HEK293 (cell line): ENCODE measurements at regions not wholly inside any gene's neighbourhood (a gene's known extent, or its start where the extent isn't known, plus 50 kb on each side); places are given as distances from the start of the nearest gene placed in this dataset.

ENCODE experiments used
- CTCF ChIA-PET: fragments of 350-600 bp; formaldehyde crosslinking; extraction: SDS; loops from one replicate; lab custom pipeline; 2021; ENCODE audit warnings: antibody characterized with exemption; lab: Yijun Ruan, JAX
- POLR2A ChIA-PET: fragments of 300-600 bp; formaldehyde crosslinking; extraction: SDS; loops from one replicate; lab custom pipeline; 2020; ENCODE audit warnings: antibody characterized with exemption, inconsistent platforms; lab: Yijun Ruan, JAX
- H3K27ac ChIP-seq: fragments of 200-500 bp; sonication (Bioruptor generic); 2 replicates; pipeline ENCODE4 v1.5.1; 2014; ENCODE audit warnings: low read depth, low read length, control low read depth, inconsistent platforms; ENCODE audit errors: extremely low read depth
- H3K36me3 ChIP-seq, 2 experiments: fragments of 200-500 bp in 1 of 2; sonication (Bioruptor generic) in 1 of 2; 1 replicate in 1 of 2; 2 replicates in 1 of 2; pipeline ENCODE4 v1.5.1; 2014 to 2017; ENCODE audit warnings: inconsistent platforms in 2 of 2, low read length in 2 of 2; ENCODE audit not compliant: control insufficient read depth in 2 of 2, insufficient read depth in 1 of 2
- H3K4me1 ChIP-seq: fragments of 200-500 bp; sonication (Bioruptor generic); 2 replicates; pipeline ENCODE4 v1.5.1; 2014; ENCODE audit warnings: mild to moderate bottlenecking, low read length, inconsistent platforms; ENCODE audit not compliant: control insufficient read depth, insufficient read depth
- H3K4me3 ChIP-seq: 2 replicates; pipeline ENCODE4 v1.5.1; 2011; ENCODE audit warnings: low read depth, mild to moderate bottlenecking, control low read depth, low read length, moderate library complexity
- H3K9me3 ChIP-seq: fragments of 200-500 bp; sonication (Bioruptor generic); 2 replicates; pipeline ENCODE4 v1.5.1; 2014; ENCODE audit warnings: low read depth, low read length, inconsistent platforms; ENCODE audit not compliant: control insufficient read depth, insufficient read depth
- GLIS2 ChIP-seq: fragments of 450-650 bp; formaldehyde crosslinking; IDR thresholded peaks from 2 replicates; pipeline ENCODE4 v1.5.1; 2016; ENCODE audit warnings: missing biosample characterization, missing genetic modification characterization
- HOXA7 ChIP-seq: sonication (generic); formaldehyde crosslinking; IDR thresholded peaks from 2 replicates; pipeline ENCODE4 v1.8.1; 2022; ENCODE audit warnings: missing genetic modification reagents, borderline replicate concordance
- HOXC10 ChIP-seq: sonication (generic); formaldehyde crosslinking; IDR thresholded peaks from 2 replicates; pipeline ENCODE4 v1.8.1; 2023; ENCODE audit warnings: mild to moderate bottlenecking, missing genetic modification reagents
- KLF16 ChIP-seq: fragments of 450-650 bp; formaldehyde crosslinking; IDR thresholded peaks from 2 replicates; pipeline ENCODE4 v1.5.1; 2017; ENCODE audit warnings: missing biosample characterization, missing genetic modification characterization
- MEIS1 ChIP-seq: sonication (generic); formaldehyde crosslinking; IDR thresholded peaks from 2 replicates; pipeline ENCODE4 v1.8.1; 2022; ENCODE audit warnings: missing genetic modification reagents, mild to moderate bottlenecking, borderline replicate concordance
- SP3 ChIP-seq: fragments of 450-650 bp; formaldehyde crosslinking; IDR thresholded peaks from 2 replicates; pipeline ENCODE4 v1.5.1; 2016; ENCODE audit warnings: missing biosample characterization, missing genetic modification characterization
- ZBTB20 ChIP-seq: fragments of 450-650 bp; formaldehyde crosslinking; IDR thresholded peaks from 2 replicates; pipeline ENCODE4 v1.5.1; 2016; ENCODE audit warnings: missing biosample characterization, missing genetic modification characterization
- ZBTB7A ChIP-seq: fragments of 450-650 bp; formaldehyde crosslinking; IDR thresholded peaks from 2 replicates; pipeline ENCODE4 v1.5.1; 2016; ENCODE audit warnings: low read depth, missing biosample characterization, missing genetic modification characterization
- ZNF132 ChIP-seq: fragments of 450-650 bp; formaldehyde crosslinking; IDR thresholded peaks from 2 replicates; pipeline ENCODE4 v1.5.1; 2017; ENCODE audit warnings: missing biosample characterization, missing genetic modification characterization, borderline replicate concordance
- ZNF19 ChIP-seq: fragments of 450-650 bp; formaldehyde crosslinking; IDR thresholded peaks from 2 replicates; pipeline ENCODE4; 2016; ENCODE audit warnings: missing biosample characterization, missing genetic modification characterization, low read depth
- ZNF2 ChIP-seq: fragments of 450-650 bp; formaldehyde crosslinking; IDR thresholded peaks from 2 replicates; pipeline ENCODE4 v1.5.1; 2016; ENCODE audit warnings: missing biosample characterization, missing genetic modification characterization
- ZNF239 ChIP-seq: fragments of 450-650 bp; formaldehyde crosslinking; IDR thresholded peaks from 2 replicates; pipeline ENCODE4 v1.5.1; 2016; ENCODE audit warnings: missing biosample characterization, missing genetic modification characterization
- ZNF311 ChIP-seq: fragments of 450-650 bp; formaldehyde crosslinking; IDR thresholded peaks from 2 replicates; pipeline ENCODE4 v1.5.1; 2017; ENCODE audit warnings: missing biosample characterization, missing genetic modification characterization, borderline replicate concordance
- ZNF335 ChIP-seq: fragments of 450-650 bp; formaldehyde crosslinking; conservative IDR thresholded peaks from 2 replicates; pipeline ENCODE4 v1.5.1; 2016; ENCODE audit warnings: missing biosample characterization, missing genetic modification characterization
- ZNF394 ChIP-seq: fragments of 450-650 bp; formaldehyde crosslinking; IDR thresholded peaks from 2 replicates; pipeline ENCODE4 v1.5.1; 2016; ENCODE audit warnings: missing biosample characterization, missing genetic modification characterization, mild to moderate bottlenecking, moderate library complexity, borderline replicate concordance
- ZNF544 ChIP-seq: fragments of 450-650 bp; formaldehyde crosslinking; IDR thresholded peaks from 2 replicates; pipeline ENCODE4 v1.5.0; 2017; ENCODE audit warnings: missing biosample characterization, missing genetic modification characterization
- ZNF549 ChIP-seq: fragments of 450-650 bp; IDR thresholded peaks from 2 replicates; pipeline ENCODE4 v1.5.1; 2018; ENCODE audit warnings: missing biosample characterization, missing genetic modification characterization, mild to moderate bottlenecking, inconsistent platforms, moderate library complexity
- ZNF571 ChIP-seq: fragments of 450-650 bp; formaldehyde crosslinking; IDR thresholded peaks from 2 replicates; pipeline ENCODE4 v1.5.0; 2017; ENCODE audit warnings: missing biosample characterization, missing genetic modification characterization
- ZNF701 ChIP-seq: fragments of 450-650 bp; formaldehyde crosslinking; IDR thresholded peaks from 2 replicates; pipeline ENCODE4 v1.5.1; 2016; ENCODE audit warnings: missing biosample characterization, missing genetic modification characterization
- TF ChIP-seq, protein P1 (sequence below): sonication (generic); formaldehyde crosslinking; IDR thresholded peaks from 2 replicates; pipeline ENCODE4 v1.8.1; 2022; ENCODE audit warnings: mild to moderate bottlenecking, moderate library complexity, missing genetic modification reagents
- TF ChIP-seq, protein P2 (sequence below): fragments of 450-650 bp; formaldehyde crosslinking; IDR thresholded peaks from 2 replicates; pipeline ENCODE4 v1.5.1; 2017; ENCODE audit warnings: missing biosample characterization, missing genetic modification characterization
- TF ChIP-seq, protein P3 (sequence below): fragments of 450-650 bp; formaldehyde crosslinking; conservative IDR thresholded peaks from 2 replicates; pipeline ENCODE4 v1.5.1; 2016; ENCODE audit warnings: low read depth, missing biosample characterization, missing genetic modification characterization
- TF ChIP-seq, protein P4 (sequence below): fragments of 450-650 bp; formaldehyde crosslinking; IDR thresholded peaks from 2 replicates; pipeline ENCODE4 v1.5.1; 2017; ENCODE audit warnings: missing biosample characterization, mild to moderate bottlenecking, missing genetic modification characterization, moderate library complexity
- TF ChIP-seq, protein P5 (sequence below): fragments of 450-650 bp; formaldehyde crosslinking; optimal IDR thresholded peaks from 2 replicates; pipeline ENCODE3; 2016; ENCODE audit warnings: missing biosample characterization, mild to moderate bottlenecking, missing genetic modification characterization

DNA sequence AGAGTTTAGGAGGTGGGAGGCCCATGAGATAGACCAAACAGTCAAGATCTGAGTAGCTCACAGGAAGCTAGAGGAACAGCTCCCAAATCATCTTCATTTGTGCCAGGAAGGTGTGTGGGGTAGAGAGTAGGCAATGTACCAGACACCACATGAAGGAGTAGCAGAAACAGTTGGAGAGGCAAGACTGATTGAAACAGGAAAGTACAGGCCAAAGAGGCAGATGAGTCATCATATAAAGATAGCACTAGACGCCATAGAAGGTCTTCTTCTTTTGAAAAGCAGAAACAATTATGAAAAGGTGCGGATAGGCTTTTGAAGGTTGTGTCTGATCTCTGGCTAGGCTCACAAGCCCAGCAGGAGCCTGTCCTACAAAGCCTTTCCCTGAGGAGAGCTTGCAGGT is 62.7 kb upstream of the PALM2AKAP2 start:
- no peak for TF ChIP-seq ZBTB7A (tag by site-specific recombination)
- TF ChIP-seq ZNF239 (tag by site-specific recombination): no peak
- no peak for TF ChIP-seq ZNF549 (tag by site-specific recombination)
- no peak for TF ChIP-seq KLF16 (tag by site-specific recombination)
- no peak for TF ChIP-seq GLIS2 (tag by site-specific recombination)
- TF ChIP-seq ZNF701 (tag by site-specific recombination): no peak
- peak; percentile 70 for TF ChIP-seq ZNF335 (tag by site-specific recombination)
- TF ChIP-seq ZNF394: peak; percentile 48; the same call in 1 of the 2 replicates
- Histone ChIP-seq H3K27ac (no peak overlapping the region), H3K4me1 (no peaks in the 10 kb centered on the region), H3K4me3 (no peak overlapping the region), H3K36me3 (no peaks in the 10 kb centered on the region), H3K9me3 (no peaks in the 10 kb centered on the region)
- CTCF ChIA-PET: interaction anchor here (0.8 kb wide), 1 partner anchor 11 kb away, joined by 3 read pairs; no protein-coding TSS in a partner anchor
- POLR2A ChIA-PET: no interaction called here

DNA sequence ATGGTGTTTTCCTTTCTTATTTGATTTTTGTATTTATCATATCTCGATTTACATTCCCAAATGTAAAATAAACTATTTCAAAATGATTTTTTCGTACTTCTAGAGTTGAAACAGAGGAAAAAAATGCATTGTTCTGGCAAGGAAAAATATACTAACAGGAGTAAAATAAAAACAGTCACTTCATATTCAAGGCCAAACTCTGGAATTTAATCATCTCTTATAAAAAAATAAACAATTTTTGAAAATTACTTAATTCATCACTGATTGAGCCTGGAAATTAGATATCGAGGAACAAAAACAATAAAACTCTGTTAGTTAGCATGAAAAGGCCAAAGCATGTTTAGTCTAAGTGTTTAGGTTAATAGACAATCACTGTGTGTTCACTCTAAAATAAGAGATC is 61.1 kb upstream of the PALM2AKAP2 start:
- CTCF ChIA-PET: no interaction called here
- Histone ChIP-seq H3K27ac (no peak overlapping the region), H3K4me3 (no peak overlapping the region), H3K4me1 (no peaks in the 10 kb centered on the region), H3K36me3 (no peaks in the 10 kb centered on the region)
- TF ChIP-seq ZNF544 (tag by site-specific recombination): no peak
- no peak for TF ChIP-seq ZNF571 (tag by site-specific recombination)
- no peak for TF ChIP-seq MEIS1
- TF ChIP-seq ZNF2 (tag by site-specific recombination): no peak
- TF ChIP-seq ZBTB20 (tag by site-specific recombination): no peak
- TF ChIP-seq SP3 (tag by site-specific recombination): no peak
- TF ChIP-seq, protein P1, sequence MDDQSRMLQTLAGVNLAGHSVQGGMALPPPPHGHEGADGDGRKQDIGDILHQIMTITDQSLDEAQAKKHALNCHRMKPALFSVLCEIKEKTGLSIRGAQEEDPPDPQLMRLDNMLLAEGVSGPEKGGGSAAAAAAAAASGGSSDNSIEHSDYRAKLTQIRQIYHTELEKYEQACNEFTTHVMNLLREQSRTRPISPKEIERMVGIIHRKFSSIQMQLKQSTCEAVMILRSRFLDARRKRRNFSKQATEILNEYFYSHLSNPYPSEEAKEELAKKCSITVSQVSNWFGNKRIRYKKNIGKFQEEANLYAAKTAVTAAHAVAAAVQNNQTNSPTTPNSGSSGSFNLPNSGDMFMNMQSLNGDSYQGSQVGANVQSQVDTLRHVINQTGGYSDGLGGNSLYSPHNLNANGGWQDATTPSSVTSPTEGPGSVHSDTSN (CRISPR knock-in tag): no peak
- no peak for TF ChIP-seq ZNF394
- TF ChIP-seq, protein P2, sequence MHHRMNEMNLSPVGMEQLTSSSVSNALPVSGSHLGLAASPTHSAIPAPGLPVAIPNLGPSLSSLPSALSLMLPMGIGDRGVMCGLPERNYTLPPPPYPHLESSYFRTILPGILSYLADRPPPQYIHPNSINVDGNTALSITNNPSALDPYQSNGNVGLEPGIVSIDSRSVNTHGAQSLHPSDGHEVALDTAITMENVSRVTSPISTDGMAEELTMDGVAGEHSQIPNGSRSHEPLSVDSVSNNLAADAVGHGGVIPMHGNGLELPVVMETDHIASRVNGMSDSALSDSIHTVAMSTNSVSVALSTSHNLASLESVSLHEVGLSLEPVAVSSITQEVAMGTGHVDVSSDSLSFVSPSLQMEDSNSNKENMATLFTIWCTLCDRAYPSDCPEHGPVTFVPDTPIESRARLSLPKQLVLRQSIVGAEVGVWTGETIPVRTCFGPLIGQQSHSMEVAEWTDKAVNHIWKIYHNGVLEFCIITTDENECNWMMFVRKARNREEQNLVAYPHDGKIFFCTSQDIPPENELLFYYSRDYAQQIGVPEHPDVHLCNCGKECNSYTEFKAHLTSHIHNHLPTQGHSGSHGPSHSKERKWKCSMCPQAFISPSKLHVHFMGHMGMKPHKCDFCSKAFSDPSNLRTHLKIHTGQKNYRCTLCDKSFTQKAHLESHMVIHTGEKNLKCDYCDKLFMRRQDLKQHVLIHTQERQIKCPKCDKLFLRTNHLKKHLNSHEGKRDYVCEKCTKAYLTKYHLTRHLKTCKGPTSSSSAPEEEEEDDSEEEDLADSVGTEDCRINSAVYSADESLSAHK (tag by site-specific recombination): no peak
- TF ChIP-seq, protein P3, sequence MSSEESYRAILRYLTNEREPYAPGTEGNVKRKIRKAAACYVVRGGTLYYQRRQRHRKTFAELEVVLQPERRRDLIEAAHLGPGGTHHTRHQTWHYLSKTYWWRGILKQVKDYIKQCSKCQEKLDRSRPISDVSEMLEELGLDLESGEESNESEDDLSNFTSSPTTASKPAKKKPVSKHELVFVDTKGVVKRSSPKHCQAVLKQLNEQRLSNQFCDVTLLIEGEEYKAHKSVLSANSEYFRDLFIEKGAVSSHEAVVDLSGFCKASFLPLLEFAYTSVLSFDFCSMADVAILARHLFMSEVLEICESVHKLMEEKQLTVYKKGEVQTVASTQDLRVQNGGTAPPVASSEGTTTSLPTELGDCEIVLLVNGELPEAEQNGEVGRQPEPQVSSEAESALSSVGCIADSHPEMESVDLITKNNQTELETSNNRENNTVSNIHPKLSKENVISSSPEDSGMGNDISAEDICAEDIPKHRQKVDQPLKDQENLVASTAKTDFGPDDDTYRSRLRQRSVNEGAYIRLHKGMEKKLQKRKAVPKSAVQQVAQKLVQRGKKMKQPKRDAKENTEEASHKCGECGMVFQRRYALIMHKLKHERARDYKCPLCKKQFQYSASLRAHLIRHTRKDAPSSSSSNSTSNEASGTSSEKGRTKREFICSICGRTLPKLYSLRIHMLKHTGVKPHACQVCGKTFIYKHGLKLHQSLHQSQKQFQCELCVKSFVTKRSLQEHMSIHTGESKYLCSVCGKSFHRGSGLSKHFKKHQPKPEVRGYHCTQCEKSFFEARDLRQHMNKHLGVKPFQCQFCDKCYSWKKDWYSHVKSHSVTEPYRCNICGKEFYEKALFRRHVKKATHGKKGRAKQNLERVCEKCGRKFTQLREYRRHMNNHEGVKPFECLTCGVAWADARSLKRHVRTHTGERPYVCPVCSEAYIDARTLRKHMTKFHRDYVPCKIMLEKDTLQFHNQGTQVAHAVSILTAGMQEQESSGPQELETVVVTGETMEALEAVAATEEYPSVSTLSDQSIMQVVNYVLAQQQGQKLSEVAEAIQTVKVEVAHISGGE: no peak
- TF ChIP-seq ZNF19 (tag by site-specific recombination): no peak
- TF ChIP-seq, protein P4, sequence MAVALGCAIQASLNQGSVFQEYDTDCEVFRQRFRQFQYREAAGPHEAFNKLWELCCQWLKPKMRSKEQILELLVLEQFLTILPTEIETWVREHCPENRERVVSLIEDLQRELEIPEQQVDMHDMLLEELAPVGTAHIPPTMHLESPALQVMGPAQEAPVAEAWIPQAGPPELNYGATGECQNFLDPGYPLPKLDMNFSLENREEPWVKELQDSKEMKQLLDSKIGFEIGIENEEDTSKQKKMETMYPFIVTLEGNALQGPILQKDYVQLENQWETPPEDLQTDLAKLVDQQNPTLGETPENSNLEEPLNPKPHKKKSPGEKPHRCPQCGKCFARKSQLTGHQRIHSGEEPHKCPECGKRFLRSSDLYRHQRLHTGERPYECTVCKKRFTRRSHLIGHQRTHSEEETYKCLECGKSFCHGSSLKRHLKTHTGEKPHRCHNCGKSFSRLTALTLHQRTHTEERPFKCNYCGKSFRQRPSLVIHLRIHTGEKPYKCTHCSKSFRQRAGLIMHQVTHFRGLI (tag by site-specific recombination): no peak
- no peak for TF ChIP-seq ZNF132 (tag by site-specific recombination)
- TF ChIP-seq HOXC10 (CRISPR knock-in tag): no peak
- no peak for TF ChIP-seq ZNF311
- TF ChIP-seq, protein P5, sequence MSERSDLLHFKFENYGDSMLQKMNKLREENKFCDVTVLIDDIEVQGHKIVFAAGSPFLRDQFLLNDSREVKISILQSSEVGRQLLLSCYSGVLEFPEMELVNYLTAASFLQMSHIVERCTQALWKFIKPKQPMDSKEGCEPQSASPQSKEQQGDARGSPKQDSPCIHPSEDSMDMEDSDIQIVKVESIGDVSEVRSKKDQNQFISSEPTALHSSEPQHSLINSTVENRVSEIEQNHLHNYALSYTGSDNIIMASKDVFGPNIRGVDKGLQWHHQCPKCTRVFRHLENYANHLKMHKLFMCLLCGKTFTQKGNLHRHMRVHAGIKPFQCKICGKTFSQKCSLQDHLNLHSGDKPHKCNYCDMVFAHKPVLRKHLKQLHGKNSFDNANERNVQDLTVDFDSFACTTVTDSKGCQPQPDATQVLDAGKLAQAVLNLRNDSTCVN (tag by site-specific recombination): no peak
- no peak for TF ChIP-seq HOXA7 (CRISPR knock-in tag)
- TF ChIP-seq, all 188 proteins: peak for 0
- H3K9me3 ChIP-seq: no peaks in the 10 kb centered on the region
- POLR2A ChIA-PET: no interaction called here
